A549 (cell line): ENCODE measurements at regions not wholly inside any gene's neighbourhood (a gene's known extent, or its start where the extent isn't known, plus 50 kb on each side); places are given as distances from the start of the nearest gene placed in this dataset.

ENCODE experiments used
- CBX2 ChIP-seq: fragments of 200-600 bp; sonication (generic); IDR thresholded peaks from 2 replicates; pipeline ENCODE4 v1.6.1; 2016; ENCODE audit warnings: low read depth, mild to moderate bottlenecking, borderline replicate concordance
- EP300 ChIP-seq, 2 experiments: fragments of >200 bp; sonication (Bioruptor Twin); formaldehyde crosslinking; IDR thresholded peaks; 2 replicates in 1 of 2; 3 replicates in 1 of 2; pipeline ENCODE4 v1.6.1; 2016 to 2017
- POLR2A ChIP-seq: IDR thresholded peaks from 2 replicates; pipeline ENCODE4 v1.6.1; 2012; ENCODE audit warnings: mild to moderate bottlenecking, low read length

- no peak for TF ChIP-seq CBX2
- TF ChIP-seq POLR2A: no peak
- TF ChIP-seq EP300 (IDR thresholded peaks at IDR 0.05): no peak
Observed at GRCh38 chr6:88388589-88388988, 222.4 kb upstream of the CNR1 start.
